SK-N-SH (cell line): ENCODE measurements at regions not wholly inside any gene's neighbourhood (a gene's known extent, or its start where the extent isn't known, plus 50 kb on each side); places are given as distances from the start of the nearest gene placed in this dataset.

Experiments used
- CTCF ChIA-PET: fragments of 300-600, 350-600 bp; formaldehyde crosslinking; extraction: SDS; loops from one replicate; lab custom pipeline; 2021; lab: Yijun Ruan, JAX
- POLR2A ChIA-PET: fragments of 350-600 bp; sonication (Branson Sonifier 250); formaldehyde crosslinking; extraction: SDS; loops from one replicate; lab custom pipeline; 2020; ENCODE audit warnings: antibody characterized with exemption, inconsistent platforms; lab: Yijun Ruan, JAX
- DNase-seq: peaks from one replicate; pipeline ENCODE4 v3.0.0; 2012
- H2AFZ ChIP-seq: fragments of 200-600 bp; sonication (generic); 2 replicates; pipeline ENCODE4 v1.8.1; 2016; ENCODE audit warnings: antibody characterized with exemption, mild to moderate bottlenecking, low read depth
- H3F3A ChIP-seq: fragments of 200-600 bp; sonication (generic); replicated peaks from 2 replicates; pipeline ENCODE3; 2016; ENCODE audit warnings: antibody characterized with exemption, mild to moderate bottlenecking; ENCODE audit not compliant: insufficient read depth
- H3K27ac ChIP-seq, 2 experiments: fragments of 200-500 bp in 1 of 2; fragments of 200-600 bp in 1 of 2; sonication (Bioruptor generic) in 1 of 2; sonication (generic), shearing (Covaris generic) in 1 of 2; 2 replicates each; pipeline versions ENCODE4 v1.5.1 to v1.6.1; 2014 to 2016; ENCODE audit warnings: low read depth in 2 of 2, inconsistent platforms in 1 of 2, low read length in 1 of 2, mild to moderate bottlenecking in 1 of 2, mixed read lengths in 1 of 2
- H3K27me3 ChIP-seq: fragments of 200-600 bp; sonication (generic), shearing (Covaris generic); 2 replicates; pipeline ENCODE4 v1.6.1; 2016; ENCODE audit warnings: mixed run types; ENCODE audit not compliant: insufficient read depth
- H3K36me3 ChIP-seq, 2 experiments: fragments of 200-500 bp in 1 of 2; fragments of 200-600 bp in 1 of 2; sonication (Bioruptor generic) in 1 of 2; sonication (generic) in 1 of 2; replicated peaks in 1 of 2; 2 replicates each; pipeline versions ENCODE3 to v1.5.1; 2014 to 2016; ENCODE audit warnings: low read length in 1 of 2, mild to moderate bottlenecking in 1 of 2; ENCODE audit not compliant: insufficient read depth in 2 of 2, control insufficient read depth in 1 of 2
- H3K4me1 ChIP-seq, 2 experiments: fragments of 200-500 bp in 1 of 2; fragments of 200-600 bp in 1 of 2; sonication (Bioruptor generic) in 1 of 2; sonication (generic), shearing (Covaris generic) in 1 of 2; 2 replicates each; pipeline versions ENCODE4 v1.5.1 to v1.6.1; 2014 to 2016; ENCODE audit warnings: low read depth in 1 of 2, low read length in 1 of 2, mixed run types in 1 of 2; ENCODE audit not compliant: insufficient read depth in 2 of 2, control insufficient read depth in 1 of 2
- H3K4me2 ChIP-seq: fragments of 200-600 bp; sonication (generic), shearing (Covaris generic); 2 replicates; pipeline ENCODE4 v1.6.1; 2017; ENCODE audit warnings: mixed run types
- H3K4me3 ChIP-seq, 2 experiments: fragments of 200-500 bp in 1 of 2; fragments of 200-600 bp in 1 of 2; sonication (Bioruptor generic) in 1 of 2; sonication (generic), shearing (Covaris generic) in 1 of 2; 2 replicates each; pipeline versions ENCODE4 v1.5.1 to v1.8.1; 2014 to 2016; ENCODE audit warnings: low read depth in 2 of 2, inconsistent platforms in 1 of 2, low read length in 1 of 2, mild to moderate bottlenecking in 1 of 2, mixed read lengths in 1 of 2, moderate library complexity in 1 of 2
- H3K79me2 ChIP-seq: fragments of 200-600 bp; sonication (generic); 2 replicates; pipeline ENCODE4 v1.8.1; 2017; ENCODE audit warnings: mild to moderate bottlenecking; ENCODE audit not compliant: insufficient read depth
- H3K9ac ChIP-seq: fragments of 200-600 bp; sonication (generic); 2 replicates; pipeline ENCODE4 v1.6.1; 2017; ENCODE audit warnings: mixed run types
- H3K9me2 ChIP-seq: fragments of 200-600 bp; sonication (generic); 2 replicates; pipeline ENCODE4 v1.6.1; 2017; ENCODE audit warnings: mixed run types
- H3K9me3 ChIP-seq: fragments of 200-600 bp; sonication (generic); 2 replicates; pipeline ENCODE4 v1.6.1; 2017; ENCODE audit warnings: mixed run types, mild to moderate bottlenecking, moderate library complexity
- H4K20me1 ChIP-seq: fragments of 200-600 bp; sonication (generic); 2 replicates; pipeline ENCODE4 v1.6.1; 2017; ENCODE audit warnings: mild to moderate bottlenecking, mixed run types; ENCODE audit not compliant: insufficient read depth
- CHD2 ChIP-seq: fragments of 150-350 bp; IDR thresholded peaks from 2 replicates; pipeline ENCODE4 v1.6.1; 2018; ENCODE audit warnings: low read length; ENCODE audit not compliant: partially characterized antibody
- ELF1 ChIP-seq: IDR thresholded peaks from 2 replicates; pipeline ENCODE4 v1.4.0; 2012
- FOSL2 ChIP-seq: IDR thresholded peaks from 2 replicates; pipeline ENCODE4 v1.4.0; 2012; ENCODE audit warnings: low read depth, mild to moderate bottlenecking, moderate library complexity, borderline replicate concordance
- FOXJ3 ChIP-seq: sonication (generic); formaldehyde crosslinking; IDR thresholded peaks from 2 replicates; pipeline ENCODE4 v1.5.1; 2020; ENCODE audit warnings: mild to moderate bottlenecking, missing genetic modification reagents
- FOXM1 ChIP-seq: IDR thresholded peaks from 2 replicates; pipeline ENCODE4 v1.4.0; 2012; ENCODE audit warnings: low read depth, mild to moderate bottlenecking
- GABPA ChIP-seq: IDR thresholded peaks from 2 replicates; pipeline ENCODE4 v1.4.0; 2012; ENCODE audit warnings: low read depth, mild to moderate bottlenecking
- GATA2 ChIP-seq: sonication (generic); formaldehyde crosslinking; IDR thresholded peaks from 2 replicates; pipeline ENCODE4 v1.5.0; 2020; ENCODE audit warnings: mild to moderate bottlenecking, missing genetic modification reagents
- JUND ChIP-seq: IDR thresholded peaks from 2 replicates; pipeline ENCODE4 v1.4.0; 2012
- MEF2A ChIP-seq: IDR thresholded peaks from 2 replicates; pipeline ENCODE4 v1.4.0; 2012; ENCODE audit warnings: low read depth, borderline replicate concordance
- RCOR1 ChIP-seq: fragments of 150-350 bp; IDR thresholded peaks from 2 replicates; pipeline ENCODE4 v1.6.1; 2017; ENCODE audit warnings: antibody characterized with exemption, low read length
- RFX5 ChIP-seq: IDR thresholded peaks from 2 replicates; pipeline ENCODE4 v1.6.1; 2012; ENCODE audit warnings: mild to moderate bottlenecking, improper control_type of control experiment, low read length
- TCF12 ChIP-seq: IDR thresholded peaks from 2 replicates; pipeline ENCODE4 v1.4.0; 2012
- YY1 ChIP-seq: IDR thresholded peaks from 2 replicates; pipeline ENCODE4 v1.4.0; 2012; ENCODE audit warnings: low read depth, mild to moderate bottlenecking
- TF ChIP-seq, protein P1 (sequence below): fragments of 150-350 bp; IDR thresholded peaks from 2 replicates; pipeline ENCODE4 v1.6.1; 2016; ENCODE audit warnings: mild to moderate bottlenecking, low read depth, low read length
- TF ChIP-seq, protein P2 (sequence below): IDR thresholded peaks from 2 replicates; pipeline ENCODE4 v1.6.1; 2012; ENCODE audit warnings: mild to moderate bottlenecking, low read depth, low read length, moderate library complexity
- TF ChIP-seq, protein P3 (sequence below): fragments of 150-350 bp; IDR thresholded peaks from 2 replicates; pipeline ENCODE4 v1.6.1; 2017; ENCODE audit warnings: antibody characterized with exemption, low read length, low read depth, borderline replicate concordance
- TF ChIP-seq, protein P4 (sequence below): IDR thresholded peaks from 2 replicates; pipeline ENCODE4 v1.4.0; 2012; ENCODE audit warnings: low read depth, borderline replicate concordance
- TF ChIP-seq, protein P5 (sequence below): IDR thresholded peaks from 2 replicates; pipeline ENCODE4 v1.4.0; 2012; ENCODE audit warnings: low read depth

DNA sequence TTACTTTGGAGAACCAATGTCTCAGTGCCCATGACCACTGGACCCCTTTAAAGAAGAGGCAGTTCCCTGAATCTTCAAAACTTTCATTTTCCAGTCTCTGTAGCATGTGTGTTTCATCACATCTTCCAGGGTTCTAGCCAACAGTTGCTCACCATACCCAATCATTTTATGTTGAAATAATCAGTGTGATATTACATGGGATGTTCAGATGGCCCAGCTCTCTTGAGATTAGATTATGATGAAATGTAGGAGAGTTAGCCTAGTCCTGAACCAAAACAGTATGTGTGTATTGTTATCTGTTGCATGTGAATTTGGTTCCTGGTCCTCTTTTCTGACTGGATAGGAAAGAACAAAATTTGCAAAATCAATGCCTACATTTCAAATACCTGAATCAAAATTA, 144.5 kb downstream of the ANKRD7 start:
- H3K79me2 ChIP-seq, result no peaks in the 10 kb centered on the region
- TF ChIP-seq ELF1 (no peak), FOSL2 (no peak), TCF12 (no peak), GABPA (no peak), YY1 (no peak), MEF2A (no peak), FOXM1 (no peak), CHD2 (no peak), GATA2 (CRISPR knock-in tag) (no peak), RFX5 (no peak), FOXJ3 (no peak), JUND (no peak), RCOR1 (no peak)
- TF ChIP-seq, protein P1, sequence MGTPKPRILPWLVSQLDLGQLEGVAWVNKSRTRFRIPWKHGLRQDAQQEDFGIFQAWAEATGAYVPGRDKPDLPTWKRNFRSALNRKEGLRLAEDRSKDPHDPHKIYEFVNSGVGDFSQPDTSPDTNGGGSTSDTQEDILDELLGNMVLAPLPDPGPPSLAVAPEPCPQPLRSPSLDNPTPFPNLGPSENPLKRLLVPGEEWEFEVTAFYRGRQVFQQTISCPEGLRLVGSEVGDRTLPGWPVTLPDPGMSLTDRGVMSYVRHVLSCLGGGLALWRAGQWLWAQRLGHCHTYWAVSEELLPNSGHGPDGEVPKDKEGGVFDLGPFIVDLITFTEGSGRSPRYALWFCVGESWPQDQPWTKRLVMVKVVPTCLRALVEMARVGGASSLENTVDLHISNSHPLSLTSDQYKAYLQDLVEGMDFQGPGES, result no peak
- TF ChIP-seq, protein P2, sequence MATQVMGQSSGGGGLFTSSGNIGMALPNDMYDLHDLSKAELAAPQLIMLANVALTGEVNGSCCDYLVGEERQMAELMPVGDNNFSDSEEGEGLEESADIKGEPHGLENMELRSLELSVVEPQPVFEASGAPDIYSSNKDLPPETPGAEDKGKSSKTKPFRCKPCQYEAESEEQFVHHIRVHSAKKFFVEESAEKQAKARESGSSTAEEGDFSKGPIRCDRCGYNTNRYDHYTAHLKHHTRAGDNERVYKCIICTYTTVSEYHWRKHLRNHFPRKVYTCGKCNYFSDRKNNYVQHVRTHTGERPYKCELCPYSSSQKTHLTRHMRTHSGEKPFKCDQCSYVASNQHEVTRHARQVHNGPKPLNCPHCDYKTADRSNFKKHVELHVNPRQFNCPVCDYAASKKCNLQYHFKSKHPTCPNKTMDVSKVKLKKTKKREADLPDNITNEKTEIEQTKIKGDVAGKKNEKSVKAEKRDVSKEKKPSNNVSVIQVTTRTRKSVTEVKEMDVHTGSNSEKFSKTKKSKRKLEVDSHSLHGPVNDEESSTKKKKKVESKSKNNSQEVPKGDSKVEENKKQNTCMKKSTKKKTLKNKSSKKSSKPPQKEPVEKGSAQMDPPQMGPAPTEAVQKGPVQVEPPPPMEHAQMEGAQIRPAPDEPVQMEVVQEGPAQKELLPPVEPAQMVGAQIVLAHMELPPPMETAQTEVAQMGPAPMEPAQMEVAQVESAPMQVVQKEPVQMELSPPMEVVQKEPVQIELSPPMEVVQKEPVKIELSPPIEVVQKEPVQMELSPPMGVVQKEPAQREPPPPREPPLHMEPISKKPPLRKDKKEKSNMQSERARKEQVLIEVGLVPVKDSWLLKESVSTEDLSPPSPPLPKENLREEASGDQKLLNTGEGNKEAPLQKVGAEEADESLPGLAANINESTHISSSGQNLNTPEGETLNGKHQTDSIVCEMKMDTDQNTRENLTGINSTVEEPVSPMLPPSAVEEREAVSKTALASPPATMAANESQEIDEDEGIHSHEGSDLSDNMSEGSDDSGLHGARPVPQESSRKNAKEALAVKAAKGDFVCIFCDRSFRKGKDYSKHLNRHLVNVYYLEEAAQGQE, result no peak
- TF ChIP-seq, protein P3, sequence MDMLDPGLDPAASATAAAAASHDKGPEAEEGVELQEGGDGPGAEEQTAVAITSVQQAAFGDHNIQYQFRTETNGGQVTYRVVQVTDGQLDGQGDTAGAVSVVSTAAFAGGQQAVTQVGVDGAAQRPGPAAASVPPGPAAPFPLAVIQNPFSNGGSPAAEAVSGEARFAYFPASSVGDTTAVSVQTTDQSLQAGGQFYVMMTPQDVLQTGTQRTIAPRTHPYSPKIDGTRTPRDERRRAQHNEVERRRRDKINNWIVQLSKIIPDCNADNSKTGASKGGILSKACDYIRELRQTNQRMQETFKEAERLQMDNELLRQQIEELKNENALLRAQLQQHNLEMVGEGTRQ, result no peak
- TF ChIP-seq, protein P4, sequence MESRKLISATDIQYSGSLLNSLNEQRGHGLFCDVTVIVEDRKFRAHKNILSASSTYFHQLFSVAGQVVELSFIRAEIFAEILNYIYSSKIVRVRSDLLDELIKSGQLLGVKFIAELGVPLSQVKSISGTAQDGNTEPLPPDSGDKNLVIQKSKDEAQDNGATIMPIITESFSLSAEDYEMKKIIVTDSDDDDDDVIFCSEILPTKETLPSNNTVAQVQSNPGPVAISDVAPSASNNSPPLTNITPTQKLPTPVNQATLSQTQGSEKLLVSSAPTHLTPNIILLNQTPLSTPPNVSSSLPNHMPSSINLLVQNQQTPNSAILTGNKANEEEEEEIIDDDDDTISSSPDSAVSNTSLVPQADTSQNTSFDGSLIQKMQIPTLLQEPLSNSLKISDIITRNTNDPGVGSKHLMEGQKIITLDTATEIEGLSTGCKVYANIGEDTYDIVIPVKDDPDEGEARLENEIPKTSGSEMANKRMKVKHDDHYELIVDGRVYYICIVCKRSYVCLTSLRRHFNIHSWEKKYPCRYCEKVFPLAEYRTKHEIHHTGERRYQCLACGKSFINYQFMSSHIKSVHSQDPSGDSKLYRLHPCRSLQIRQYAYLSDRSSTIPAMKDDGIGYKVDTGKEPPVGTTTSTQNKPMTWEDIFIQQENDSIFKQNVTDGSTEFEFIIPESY, result no peak
- TF ChIP-seq, protein P5, sequence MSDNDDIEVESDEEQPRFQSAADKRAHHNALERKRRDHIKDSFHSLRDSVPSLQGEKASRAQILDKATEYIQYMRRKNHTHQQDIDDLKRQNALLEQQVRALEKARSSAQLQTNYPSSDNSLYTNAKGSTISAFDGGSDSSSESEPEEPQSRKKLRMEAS, result no peak
- no peaks in the 10 kb centered on the region for H3K4me1 ChIP-seq
- H3K27me3 ChIP-seq, result no peaks in the 10 kb centered on the region
- ChIA-PET CTCF (interaction anchor here (3.4 kb wide), 1 partner anchor 16 kb away, joined by 12 read pairs; no protein-coding TSS in a partner anchor), POLR2A (interaction anchor here (0.6 kb wide), 1 partner anchor 372 kb away, joined by 3 read pairs; no protein-coding TSS in a partner anchor)
- H3K4me3 ChIP-seq, result no peak overlapping the region
- H3K9me2 ChIP-seq, result no peaks in the 10 kb centered on the region
- no peaks in the 10 kb centered on the region for H3K9me3 ChIP-seq
- no peak overlapping the region for H2AFZ ChIP-seq
- no peak overlapping the region for H3K27ac ChIP-seq
- H3K9ac ChIP-seq, result no peak overlapping the region
- H3K36me3 ChIP-seq, result no peaks in the 10 kb centered on the region
- no peak overlapping the region for H3K4me2 ChIP-seq
- no peaks in the 10 kb centered on the region for H4K20me1 ChIP-seq
- no peak for DNase-seq
- no peaks in the 10 kb centered on the region for H3F3A ChIP-seq
